HG03457 (cell line): ENCODE measurements at regions not wholly inside any gene's neighbourhood (a gene's known extent, or its start where the extent isn't known, plus 50 kb on each side); places are given as distances from the start of the nearest gene placed in this dataset.
A peak's percentile ranks its signal among the peaks of the same experiment; 100 is the strongest.
"Not testable (repeated sequence)": the region's sequence is repeated elsewhere in the genome, so short reads cannot be mapped to it uniquely, and the experiment has no call there.

Experiments used
- ATAC-seq: cut with Tn5 transposase; IDR thresholded peaks from one replicate; pipeline ENCODE4 v1.9.1; 2021; ENCODE audit warnings: moderate number of reproducible peaks; ENCODE audit not compliant: unreplicated experiment

GRCh38 chr14:31911160-31911559, 165.9 kb upstream of the ARHGAP5 start:
- no peak for ATAC-seq

GRCh38 chr14:31913370-31913769, 163.7 kb upstream of the ARHGAP5 start:
- ATAC-seq = no peak

- ATAC-seq = not testable (repeated sequence)
Measured at GRCh38 chr14:31918289-31918688, 158.8 kb upstream of the ARHGAP5 start.

- no peak for ATAC-seq
Measured at GRCh38 chr14:31920001-31920400, 157.1 kb upstream of the ARHGAP5 start.

- no peak for ATAC-seq
Measured at GRCh38 chr14:31920989-31921650, 156.0 kb upstream of the ARHGAP5 start.

GRCh38 chr14:31921721-31922120, 155.4 kb upstream of the ARHGAP5 start:
- no peak for ATAC-seq

- no peak for ATAC-seq
Measured at GRCh38 chr14:31926123-31926522, 151.0 kb upstream of the ARHGAP5 start.

GRCh38 chr14:31926652-31927347, 150.3 kb upstream of the ARHGAP5 start:
- no peak for ATAC-seq

- ATAC-seq = no peak
Measured at GRCh38 chr14:31927348-31927832, 149.7 kb upstream of the ARHGAP5 start.

- no peak for ATAC-seq
Measured at GRCh38 chr14:31930070-31930469, 147.0 kb upstream of the ARHGAP5 start.

GRCh38 chr14:31930493-31931240, 146.4 kb upstream of the ARHGAP5 start:
- ATAC-seq = no peak

GRCh38 chr14:31932675-31933074, 144.4 kb upstream of the ARHGAP5 start:
- ATAC-seq = no peak

- ATAC-seq = no peak
Measured at GRCh38 chr14:31933716-31934115, 143.4 kb upstream of the ARHGAP5 start.

- ATAC-seq = no peak
Measured at GRCh38 chr14:31934767-31935266, 142.3 kb upstream of the ARHGAP5 start.

- ATAC-seq = no peak
Measured at GRCh38 chr14:31935391-31935790, 141.7 kb upstream of the ARHGAP5 start.

- ATAC-seq = no peak
Measured at GRCh38 chr14:31936115-31936514, 141.0 kb upstream of the ARHGAP5 start.

- ATAC-seq = peak; percentile 98
Measured at GRCh38 chr14:31937730-31938346, 139.3 kb upstream of the ARHGAP5 start.

- no peak for ATAC-seq
Measured at GRCh38 chr14:31939934-31940333, 137.2 kb upstream of the ARHGAP5 start.

GRCh38 chr14:31941487-31941886, 135.6 kb upstream of the ARHGAP5 start:
- no peak for ATAC-seq

GRCh38 chr14:31942166-31942841, 134.8 kb upstream of the ARHGAP5 start:
- ATAC-seq = no peak
